Stomach (tissue), 8 donors: ENCODE measurements at regions not wholly inside any gene's neighbourhood (a gene's known extent, or its start where the extent isn't known, plus 50 kb on each side); places are given as distances from the start of the nearest gene placed in this dataset.

Source experiments
- DNase-seq, 2 donors: peaks; one replicate each; pipeline versions ENCODE4 v3.0.0 to v3.0.0-alpha.2; 2013 to 2019
- H3K27ac ChIP-seq, 5 donors: fragments of 200-600 bp in 4 of 5; sonication (generic) in 4 of 5; one replicate each; pipeline ENCODE4 v1.5.1; 2013 to 2019; ENCODE audit warnings: mild to moderate bottlenecking in 1 of 5, moderate library complexity in 1 of 5
- H3K27me3 ChIP-seq, 3 donors: fragments of 200-600 bp; sonication (generic); one replicate each; pipeline ENCODE4 v1.5.1; 2017 to 2019; ENCODE audit warnings: mixed run types in 1 of 3
- H3K36me3 ChIP-seq, 4 donors: fragments of 200-600 bp; sonication (generic); 1 replicate in 3 of 4; 2 replicates in 1 of 4; pipeline ENCODE4 v1.5.1; 2016 to 2019
- H3K4me1 ChIP-seq, 4 donors: fragments of 200-600 bp; sonication (generic); one replicate each; pipeline ENCODE4 v1.5.1; 2016 to 2019
- H3K4me3 ChIP-seq, 4 donors: fragments of 200-600 bp; sonication (generic) in 3 of 4; one replicate each; pipeline ENCODE4 v1.5.1; 2016 to 2019; ENCODE audit warnings: mild to moderate bottlenecking in 1 of 4
- H3K9me3 ChIP-seq, 4 donors: fragments of 200-600 bp; sonication (generic); one replicate each; pipeline ENCODE4 v1.5.1; 2016 to 2019
- CTCF ChIP-seq, 7 experiments: fragments of 450-650 bp in 4 of 7; fragments of 200-600 bp in 3 of 7; sonication (generic) in 3 of 7; IDR thresholded peaks; one replicate each; pipeline ENCODE4 v1.5.1; 2016 to 2019; ENCODE audit warnings: antibody characterized with exemption in 7 of 7, control low read depth in 2 of 7, mild to moderate bottlenecking in 1 of 7
- EP300 ChIP-seq: sonication (generic); formaldehyde crosslinking; IDR thresholded peaks from one replicate; pipeline ENCODE4 v1.6.1; 2017; ENCODE audit warnings: antibody characterized with exemption
- POLR2A ChIP-seq, 4 donors: fragments of 450-650 bp; IDR thresholded peaks; one replicate each; pipeline ENCODE4 v1.6.1; 2016; ENCODE audit warnings: antibody characterized with exemption in 4 of 4, control low read depth in 2 of 4, mild to moderate bottlenecking in 1 of 4, moderate library complexity in 1 of 4
- POLR2AphosphoS5 ChIP-seq, 3 donors: sonication (generic); formaldehyde crosslinking; IDR thresholded peaks; one replicate each; pipeline ENCODE4 v1.6.1; 2016; ENCODE audit warnings: antibody characterized with exemption in 3 of 3
- WGBS, 5 donors: extraction: QIAGEN DNeasy Blood & Tissue Kit in 3 of 5; methylation state at CpG; one replicate each; pipeline versions ENCODE4 v1.1.5 to v1.1.7; 2013 to 2018; 5-methylcytosine and 5-hydroxymethylcytosine counted together
- intact Hi-C: fragments of 100-400 bp; cut with DNase I; formaldehyde crosslinking; loops from one replicate; pipeline ENCODE4 v1.15.1; 2023; ENCODE audit warnings: low total_unique reads
- donor health status: healthy with polysubstance abuse.
- donor health status: Bipolar disorder and iron deficiency.
- donor health status: healthy.

- Histone ChIP-seq H3K27ac (no peak overlapping the region), H3K27me3 (no peaks in the 10 kb centered on the region), H3K9me3 (no peaks in the 10 kb centered on the region), H3K4me3 (no peak overlapping the region), H3K4me1 (no peaks in the 10 kb centered on the region), H3K36me3 (no peaks in the 10 kb centered on the region)
- intact Hi-C loops: no loop called here
- 55 to 73% (median 71%) methylated on average over 1 of the region's 1 CpG for WGBS, 5 donors
- no peak for DNase-seq
- no peak for TF ChIP-seq POLR2A (IDR thresholded peaks at IDR 0.05)
- TF ChIP-seq EP300: no peak
- no peak for TF ChIP-seq POLR2AphosphoS5 (IDR thresholded peaks at IDR 0.05)
- TF ChIP-seq CTCF (IDR thresholded peaks at IDR 0.05): no peak
Observed at GRCh38 chr12:19630536-19630935, 191.2 kb downstream of the AEBP2 start.

- no peak overlapping the region for H3K27ac ChIP-seq
- no peaks in the 10 kb centered on the region for H3K4me1 ChIP-seq
- H3K4me3 ChIP-seq: no peak overlapping the region
- TF ChIP-seq POLR2A (IDR thresholded peaks at IDR 0.05) (no peak), EP300 (no peak), POLR2AphosphoS5 (IDR thresholded peaks at IDR 0.05) (no peak), CTCF (IDR thresholded peaks at IDR 0.05) (no peak)
- WGBS, 5 donors: 72 to 81% (median 75%) methylated on average over 2 of the region's 2 CpGs
- no peaks in the 10 kb centered on the region for H3K27me3 ChIP-seq
- no peaks in the 10 kb centered on the region for H3K36me3 ChIP-seq
- no peak for DNase-seq
- intact Hi-C loops: no loop called here
- no peaks in the 10 kb centered on the region for H3K9me3 ChIP-seq
Observed at GRCh38 chr12:19633194-19633593, 193.9 kb downstream of the AEBP2 start.

DNA sequence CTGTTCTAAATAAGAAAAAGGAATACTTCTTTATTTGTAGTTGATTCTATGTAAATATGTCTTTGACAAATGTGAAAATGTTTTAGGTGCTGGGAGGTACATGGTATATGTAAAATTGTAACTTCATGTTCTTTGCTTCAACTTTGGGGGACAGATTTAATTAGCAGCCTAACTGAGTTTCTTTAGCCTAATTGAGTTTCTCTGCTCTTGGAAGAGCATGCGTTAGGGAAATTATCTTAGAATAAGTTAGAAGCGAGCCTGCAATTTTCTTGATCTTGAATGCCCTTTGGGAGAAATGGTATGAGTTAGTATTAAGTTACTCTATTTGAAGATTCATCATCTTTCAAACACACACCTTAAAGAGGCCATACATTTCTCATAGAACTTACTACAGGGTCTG is 194.3 kb downstream of the AEBP2 start:
- 94 to 99% (median 96%) methylated on average over 2 of the region's 2 CpGs for WGBS, 5 donors
- no peaks in the 10 kb centered on the region for H3K9me3 ChIP-seq
- TF ChIP-seq EP300 (no peak), POLR2AphosphoS5 (IDR thresholded peaks at IDR 0.05) (no peak), POLR2A (IDR thresholded peaks at IDR 0.05) (no peak), CTCF (IDR thresholded peaks at IDR 0.05) (no peak)
- intact Hi-C loops: no loop called here
- H3K27me3 ChIP-seq: no peaks in the 10 kb centered on the region
- DNase-seq: no peak
- no peak overlapping the region for H3K4me3 ChIP-seq
- H3K4me1 ChIP-seq: no peaks in the 10 kb centered on the region
- no peak overlapping the region for H3K27ac ChIP-seq
- H3K36me3 ChIP-seq: no peaks in the 10 kb centered on the region

GRCh38 chr12:19639781-19640415 is 200.6 kb downstream of the AEBP2 start:
- Histone ChIP-seq H3K27ac (no peak overlapping the region), H3K4me3 (no peak overlapping the region), H3K27me3 (no peaks in the 10 kb centered on the region), H3K36me3 (no peaks in the 10 kb centered on the region), H3K4me1 (peaks cover 0 to 4% (median 0%) of the 10 kb centered on the region in 4 donors), H3K9me3 (no peaks in the 10 kb centered on the region)
- WGBS, 5 donors: 44 to 77% (median 70%) methylated on average over 5 of the region's 5 CpGs
- DNase-seq: no peak
- intact Hi-C loops: no loop called here
- TF ChIP-seq EP300 (no peak), POLR2A (IDR thresholded peaks at IDR 0.05) (no peak), CTCF (IDR thresholded peaks at IDR 0.05) (no peak), POLR2AphosphoS5 (IDR thresholded peaks at IDR 0.05) (no peak)
